Upper lobe of left lung (tissue), 6 donors: ENCODE measurements at regions not wholly inside any gene's neighbourhood (a gene's known extent, or its start where the extent isn't known, plus 50 kb on each side); places are given as distances from the start of the nearest gene placed in this dataset.

Experiments
- ATAC-seq, 2 donors: fragments of 200-7000 bp; cut with Tn5 transposase; one replicate each; pipeline ENCODE4 v1.9.1; 2022; ENCODE audit warnings: mild to moderate bottlenecking in 2 of 2, moderate library complexity in 2 of 2; ENCODE audit not compliant: low FRiP score in 2 of 2
- DNase-seq, 2 donors: peaks; one replicate each; pipeline ENCODE4 v3.0.0-alpha.2; 2019 to 2020
- H3K27ac ChIP-seq, 4 donors: fragments of 200-600 bp; sonication (generic); one replicate each; pipeline ENCODE4 v1.5.1; 2016 to 2019
- H3K27me3 ChIP-seq, 4 donors: fragments of 200-600 bp; sonication (generic); one replicate each; pipeline ENCODE4 v1.5.1; 2017 to 2019
- H3K36me3 ChIP-seq, 4 donors: fragments of 200-600 bp; sonication (generic); one replicate each; pipeline ENCODE4 v1.5.1; 2016 to 2019
- H3K4me1 ChIP-seq, 4 donors: fragments of 200-600 bp; sonication (generic); one replicate each; pipeline ENCODE4 v1.5.1; 2018 to 2019
- H3K4me3 ChIP-seq, 4 donors: fragments of 200-600 bp; sonication (generic); one replicate each; pipeline ENCODE4 v1.5.1; 2017 to 2019; ENCODE audit warnings: mild to moderate bottlenecking in 2 of 4, moderate library complexity in 1 of 4
- H3K9me3 ChIP-seq, 4 donors: fragments of 200-600 bp; sonication (generic); one replicate each; pipeline ENCODE4 v1.5.1; 2018 to 2019
- EP300 ChIP-seq, 4 donors: sonication (generic); formaldehyde crosslinking; IDR thresholded peaks; one replicate each; pipeline ENCODE4 v1.5.1; 2017; ENCODE audit warnings: antibody characterized with exemption in 4 of 4, control low read depth in 2 of 4
- POLR2A ChIP-seq, 4 donors: fragments of 450-650 bp; IDR thresholded peaks; one replicate each; pipeline ENCODE4 v1.5.1; 2016 to 2017; ENCODE audit warnings: antibody characterized with exemption in 4 of 4, mild to moderate bottlenecking in 2 of 4
- POLR2AphosphoS5 ChIP-seq, 2 donors: sonication (generic); formaldehyde crosslinking; IDR thresholded peaks; one replicate each; pipeline ENCODE4 v1.5.1; 2017; ENCODE audit warnings: antibody characterized with exemption in 2 of 2
- WGBS, 2 donors: methylation state at CpG; one replicate each; pipeline ENCODE4 v1.1.5; 2017 to 2018; 5-methylcytosine and 5-hydroxymethylcytosine counted together
- TF ChIP-seq, protein P1 (sequence below), 6 experiments: fragments of 450-650 bp in 4 of 6; fragments of 200-600 bp in 2 of 6; sonication (generic) in 2 of 6; IDR thresholded peaks; one replicate each; pipeline ENCODE4 v1.5.1; 2016 to 2019; ENCODE audit warnings: antibody characterized with exemption in 6 of 6
- donor health status: DM: no; HTN: no; CAD: no; lungs with moderate emphysema.
- donor health status: DM: no; HTN: yes; CAD: no; lungs with severe emphysema.

DNA sequence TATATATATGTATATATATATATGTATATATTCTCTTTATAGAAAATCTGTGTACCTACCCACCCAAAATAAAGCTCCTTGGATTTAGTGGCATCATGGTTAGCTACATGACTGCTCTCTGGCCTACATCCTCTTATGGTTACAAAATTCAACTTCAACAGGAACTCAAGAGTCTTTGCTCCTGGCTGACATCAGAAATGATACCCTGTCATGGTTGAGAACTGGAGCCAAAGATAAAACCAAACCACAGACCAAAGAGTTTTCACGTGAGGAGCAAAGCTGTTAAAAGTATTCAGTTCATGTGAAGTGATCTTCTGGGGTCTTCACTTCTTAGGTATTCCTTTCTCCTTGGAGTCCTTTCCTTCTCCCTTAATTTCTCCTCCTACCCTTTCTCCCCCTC lies 476.3 kb downstream of the SOX11 start:
- no peak for ATAC-seq
- no peak for DNase-seq
- no peaks in the 10 kb centered on the region for H3K36me3 ChIP-seq
- H3K4me3 ChIP-seq: no peak overlapping the region
- no peak overlapping the region for H3K27ac ChIP-seq
- H3K27me3 ChIP-seq: no peaks in the 10 kb centered on the region
- 55 to 65% methylated on average over 1 of the region's 1 CpG for WGBS, 2 donors
- peaks cover 0 to 3% (median 0%) of the 10 kb centered on the region in 4 donors for H3K9me3 ChIP-seq
- H3K4me1 ChIP-seq: no peaks in the 10 kb centered on the region
- TF ChIP-seq POLR2A (IDR thresholded peaks at IDR 0.05): no peak
- no peak for TF ChIP-seq POLR2AphosphoS5 (IDR thresholded peaks at IDR 0.05)
- no peak for TF ChIP-seq EP300 (IDR thresholded peaks at IDR 0.05)
- TF ChIP-seq, protein P1, sequence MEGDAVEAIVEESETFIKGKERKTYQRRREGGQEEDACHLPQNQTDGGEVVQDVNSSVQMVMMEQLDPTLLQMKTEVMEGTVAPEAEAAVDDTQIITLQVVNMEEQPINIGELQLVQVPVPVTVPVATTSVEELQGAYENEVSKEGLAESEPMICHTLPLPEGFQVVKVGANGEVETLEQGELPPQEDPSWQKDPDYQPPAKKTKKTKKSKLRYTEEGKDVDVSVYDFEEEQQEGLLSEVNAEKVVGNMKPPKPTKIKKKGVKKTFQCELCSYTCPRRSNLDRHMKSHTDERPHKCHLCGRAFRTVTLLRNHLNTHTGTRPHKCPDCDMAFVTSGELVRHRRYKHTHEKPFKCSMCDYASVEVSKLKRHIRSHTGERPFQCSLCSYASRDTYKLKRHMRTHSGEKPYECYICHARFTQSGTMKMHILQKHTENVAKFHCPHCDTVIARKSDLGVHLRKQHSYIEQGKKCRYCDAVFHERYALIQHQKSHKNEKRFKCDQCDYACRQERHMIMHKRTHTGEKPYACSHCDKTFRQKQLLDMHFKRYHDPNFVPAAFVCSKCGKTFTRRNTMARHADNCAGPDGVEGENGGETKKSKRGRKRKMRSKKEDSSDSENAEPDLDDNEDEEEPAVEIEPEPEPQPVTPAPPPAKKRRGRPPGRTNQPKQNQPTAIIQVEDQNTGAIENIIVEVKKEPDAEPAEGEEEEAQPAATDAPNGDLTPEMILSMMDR (IDR thresholded peaks at IDR 0.05): no peak

DNA sequence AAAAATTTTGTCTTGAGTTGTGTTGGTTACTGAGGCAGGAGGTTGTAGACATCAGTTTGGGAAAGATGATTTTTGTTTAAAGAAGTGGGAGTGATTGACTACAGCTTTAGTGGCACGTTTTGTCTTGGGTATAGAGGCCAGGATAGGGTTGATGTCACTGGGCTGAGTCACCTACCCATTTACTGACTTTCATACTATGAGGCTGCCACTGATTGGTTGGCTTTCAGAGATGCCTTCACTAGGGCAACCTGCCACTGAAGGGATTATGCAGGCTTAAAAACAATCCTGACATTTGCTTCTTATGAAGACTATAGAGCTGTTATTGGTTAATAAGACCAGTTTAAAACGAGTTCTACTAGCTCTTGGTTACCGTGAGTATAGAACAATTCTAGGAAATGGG lies 479.1 kb downstream of the SOX11 start:
- no peak for DNase-seq
- Histone ChIP-seq H3K27ac (no peak overlapping the region), H3K9me3 (peaks cover 0 to 8% (median 2%) of the 10 kb centered on the region in 4 donors), H3K36me3 (no peaks in the 10 kb centered on the region), H3K4me3 (no peak overlapping the region), H3K4me1 (no peaks in the 10 kb centered on the region), H3K27me3 (no peaks in the 10 kb centered on the region)
- TF ChIP-seq, protein P1 (IDR thresholded peaks at IDR 0.05): no peak
- TF ChIP-seq EP300 (IDR thresholded peaks at IDR 0.05): no peak
- TF ChIP-seq POLR2A (IDR thresholded peaks at IDR 0.05): no peak
- TF ChIP-seq POLR2AphosphoS5 (IDR thresholded peaks at IDR 0.05): no peak
- WGBS, 2 donors: 61 to 63% methylated on average over 3 of the region's 3 CpGs
- no peak for ATAC-seq

DNA sequence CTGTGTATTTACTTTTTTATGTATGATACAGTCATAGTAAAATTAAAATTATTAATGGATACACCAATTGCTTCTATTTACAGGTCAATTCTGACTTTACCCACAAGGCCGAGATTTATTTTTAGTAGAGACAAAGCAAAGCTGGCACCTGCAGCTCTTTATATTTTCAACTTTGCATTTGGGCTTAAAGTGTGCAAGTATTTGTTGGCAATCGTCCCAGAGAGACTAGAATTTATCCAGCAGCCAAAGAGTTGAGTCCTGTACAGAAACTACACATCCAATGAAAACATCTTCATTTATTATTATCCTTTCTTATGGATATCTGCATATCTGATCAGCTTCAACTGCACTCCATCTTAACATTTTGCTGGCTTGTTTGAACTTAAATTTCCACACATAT lies 485.6 kb downstream of the SOX11 start:
- Histone ChIP-seq H3K27me3 (no peaks in the 10 kb centered on the region), H3K4me3 (no peak overlapping the region), H3K27ac (no peak overlapping the region), H3K9me3 (peaks cover 0 to 8% (median 2%) of the 10 kb centered on the region in 4 donors), H3K36me3 (no peaks in the 10 kb centered on the region), H3K4me1 (no peaks in the 10 kb centered on the region)
- no peak for TF ChIP-seq POLR2A (IDR thresholded peaks at IDR 0.05)
- TF ChIP-seq POLR2AphosphoS5 (IDR thresholded peaks at IDR 0.05): no peak
- no peak for TF ChIP-seq EP300 (IDR thresholded peaks at IDR 0.05)
- TF ChIP-seq, protein P1 (IDR thresholded peaks at IDR 0.05): no peak
- ATAC-seq (no peak), DNase-seq (no peak)
- WGBS, 2 donors: 46 to 61% methylated on average over 2 of the region's 2 CpGs

DNA sequence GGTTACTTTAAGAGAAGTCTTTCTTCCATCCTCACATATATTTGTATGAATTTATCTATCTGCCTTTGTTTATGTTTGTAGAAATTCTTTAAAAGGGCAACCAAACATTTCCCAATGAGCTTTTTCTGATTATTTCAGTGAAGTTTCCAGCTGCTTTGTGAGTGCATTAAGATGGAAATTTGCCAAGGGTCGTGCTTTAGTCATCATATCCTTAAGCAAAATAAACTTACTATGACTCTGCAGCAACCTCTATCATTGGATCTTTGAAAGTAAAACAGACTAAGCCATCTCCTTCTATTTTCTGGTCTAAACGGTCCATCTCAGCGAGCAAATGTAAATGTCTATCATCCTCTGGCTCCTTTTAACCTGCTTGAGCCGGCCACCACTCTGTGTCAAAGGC lies 489.3 kb downstream of the SOX11 start:
- no peaks in the 10 kb centered on the region for H3K36me3 ChIP-seq
- no peaks in the 10 kb centered on the region for H3K9me3 ChIP-seq
- ATAC-seq: no peak
- no peak for DNase-seq
- TF ChIP-seq, protein P1 (IDR thresholded peaks at IDR 0.05): no peak
- TF ChIP-seq POLR2A (IDR thresholded peaks at IDR 0.05) (no peak), EP300 (IDR thresholded peaks at IDR 0.05) (no peak), POLR2AphosphoS5 (IDR thresholded peaks at IDR 0.05) (no peak)
- H3K4me1 ChIP-seq: no peaks in the 10 kb centered on the region
- no peak overlapping the region for H3K27ac ChIP-seq
- no peaks in the 10 kb centered on the region for H3K27me3 ChIP-seq
- WGBS, 2 donors: 33 to 40% methylated on average over 4 of the region's 4 CpGs
- H3K4me3 ChIP-seq: no peak overlapping the region

DNA sequence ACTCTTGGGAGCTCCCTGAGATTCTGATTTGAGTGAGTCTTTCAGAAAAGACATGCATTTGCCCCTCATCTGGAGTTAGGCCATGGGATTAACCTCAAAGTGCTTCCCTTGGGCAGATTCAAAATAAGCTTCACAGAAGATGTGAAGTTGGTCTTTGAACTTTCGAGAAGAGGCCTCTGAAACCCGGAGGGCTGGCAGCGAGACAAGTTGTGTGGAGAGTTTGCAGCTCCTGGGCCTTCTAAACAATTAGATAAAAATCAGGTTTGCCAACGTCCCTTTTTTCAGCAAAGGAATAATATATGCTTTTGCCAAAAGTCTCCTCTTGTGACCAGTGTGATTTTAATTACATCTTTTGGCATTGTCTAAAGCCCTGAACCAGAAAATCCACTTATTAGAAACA lies 489.7 kb downstream of the SOX11 start:
- 27 to 30% methylated on average over 4 of the region's 4 CpGs for WGBS, 2 donors
- no peaks in the 10 kb centered on the region for H3K36me3 ChIP-seq
- no peak overlapping the region for H3K4me3 ChIP-seq
- TF ChIP-seq POLR2AphosphoS5 (IDR thresholded peaks at IDR 0.05) (no peak), POLR2A (IDR thresholded peaks at IDR 0.05) (no peak), EP300 (IDR thresholded peaks at IDR 0.05) (no peak)
- TF ChIP-seq, protein P1 (IDR thresholded peaks at IDR 0.05): no peak
- H3K9me3 ChIP-seq: no peaks in the 10 kb centered on the region
- H3K4me1 ChIP-seq: no peaks in the 10 kb centered on the region
- no peaks in the 10 kb centered on the region for H3K27me3 ChIP-seq
- DNase-seq: no peak
- no peak overlapping the region for H3K27ac ChIP-seq
- no peak for ATAC-seq
